KMS-11 (cell line): ENCODE measurements at regions not wholly inside any gene's neighbourhood (a gene's known extent, or its start where the extent isn't known, plus 50 kb on each side); places are given as distances from the start of the nearest gene placed in this dataset.

Experiments used
- H2AFZ ChIP-seq: fragments of 200-600 bp; sonication (generic); 2 replicates; pipeline ENCODE4 v1.6.1; 2016; ENCODE audit warnings: antibody characterized with exemption, mixed run types, low read depth
- H3K27ac ChIP-seq: fragments of 200-600 bp; sonication (generic); 2 replicates; pipeline ENCODE4 v1.6.1; 2016; ENCODE audit warnings: mild to moderate bottlenecking, mixed run types
- H3K27me3 ChIP-seq: fragments of 200-600 bp; sonication (generic); 2 replicates; pipeline ENCODE4 v1.6.1; 2017; ENCODE audit warnings: mild to moderate bottlenecking, low read depth, mixed run types, moderate library complexity; ENCODE audit not compliant: insufficient read depth
- H3K36me3 ChIP-seq: fragments of 200-600 bp; sonication (generic); 2 replicates; pipeline ENCODE4 v1.6.1; 2017; ENCODE audit warnings: mild to moderate bottlenecking, mixed run types; ENCODE audit not compliant: insufficient read depth
- H3K4me1 ChIP-seq: fragments of 200-600 bp; sonication (generic); 2 replicates; pipeline ENCODE4 v1.6.1; 2016; ENCODE audit warnings: mild to moderate bottlenecking, low read depth, mixed run types; ENCODE audit not compliant: poor library complexity, severe bottlenecking
- H3K4me2 ChIP-seq: fragments of 200-600 bp; sonication (generic); 2 replicates; pipeline ENCODE4 v1.7.0; 2016; ENCODE audit warnings: mild to moderate bottlenecking, mixed run types
- H3K4me3 ChIP-seq: fragments of 200-600 bp; sonication (generic); IDR thresholded peaks from 2 replicates; pipeline ENCODE4 v1.6.1; 2017; ENCODE audit warnings: low read depth, low read length, mixed read lengths; ENCODE audit not compliant: insufficient read depth
- H3K79me2 ChIP-seq: fragments of 200-600 bp; sonication (generic); 2 replicates; pipeline ENCODE4 v1.6.1; 2016; ENCODE audit warnings: low read depth, mixed run types; ENCODE audit not compliant: insufficient read depth
- H3K9ac ChIP-seq: fragments of 200-600 bp; sonication (generic); 2 replicates; pipeline ENCODE4 v1.6.1; 2016; ENCODE audit warnings: mild to moderate bottlenecking, mixed run types
- H4K20me1 ChIP-seq: fragments of 200-600 bp; sonication (generic); 2 replicates; pipeline ENCODE4 v1.6.1; 2016; ENCODE audit warnings: mild to moderate bottlenecking, mixed run types; ENCODE audit not compliant: insufficient read depth
- CTCF ChIP-seq: fragments of 200-600 bp; sonication (generic); conservative IDR thresholded peaks from 2 replicates; pipeline ENCODE4 v1.6.1; 2017; ENCODE audit warnings: low read depth, mild to moderate bottlenecking, antibody characterized with exemption, low read length, moderate library complexity, mixed read lengths

GRCh38 chr1:55358581-55358980 lies 143.4 kb upstream of the USP24 start:
- Histone ChIP-seq H3K4me3 (no peak overlapping the region), H4K20me1 (no peaks in the 10 kb centered on the region), H3K27me3 (no peaks in the 10 kb centered on the region), H3K27ac (no peak overlapping the region), H3K36me3 (no peaks in the 10 kb centered on the region), H3K4me1 (peaks cover 30% of the 10 kb centered on the region), H3K79me2 (no peaks in the 10 kb centered on the region), H3K4me2 (no peak overlapping the region), H2AFZ (no peak overlapping the region), H3K9ac (no peak overlapping the region)
- no peak for TF ChIP-seq CTCF

- H4K20me1 ChIP-seq = no peaks in the 10 kb centered on the region
- H3K27me3 ChIP-seq = no peaks in the 10 kb centered on the region
- H2AFZ ChIP-seq = no peak overlapping the region
- no peak overlapping the region for H3K4me2 ChIP-seq
- H3K4me1 ChIP-seq = no peaks in the 10 kb centered on the region
- H3K79me2 ChIP-seq = no peaks in the 10 kb centered on the region
- H3K27ac ChIP-seq = no peak overlapping the region
- TF ChIP-seq CTCF = no peak
- no peak overlapping the region for H3K4me3 ChIP-seq
- H3K36me3 ChIP-seq = no peaks in the 10 kb centered on the region
- H3K9ac ChIP-seq = no peak overlapping the region
Observed at GRCh38 chr1:55355549-55355948, 140.4 kb upstream of the USP24 start.

GRCh38 chr1:55353707-55354620 lies 138.8 kb upstream of the USP24 start:
- no peak for TF ChIP-seq CTCF
- H3K9ac ChIP-seq = no peak overlapping the region
- no peaks in the 10 kb centered on the region for H4K20me1 ChIP-seq
- H3K4me2 ChIP-seq = no peak overlapping the region
- H3K4me3 ChIP-seq = no peak overlapping the region
- H3K4me1 ChIP-seq = no peaks in the 10 kb centered on the region
- H3K79me2 ChIP-seq = no peaks in the 10 kb centered on the region
- no peak overlapping the region for H2AFZ ChIP-seq
- H3K27ac ChIP-seq = no peak overlapping the region
- H3K36me3 ChIP-seq = no peaks in the 10 kb centered on the region
- no peaks in the 10 kb centered on the region for H3K27me3 ChIP-seq

GRCh38 chr1:55352811-55353180 lies 137.6 kb upstream of the USP24 start:
- H3K27ac ChIP-seq = no peak overlapping the region
- no peaks in the 10 kb centered on the region for H4K20me1 ChIP-seq
- no peaks in the 10 kb centered on the region for H3K27me3 ChIP-seq
- H3K4me1 ChIP-seq = no peaks in the 10 kb centered on the region
- H3K79me2 ChIP-seq = no peaks in the 10 kb centered on the region
- no peak for TF ChIP-seq CTCF
- H3K4me2 ChIP-seq = no peak overlapping the region
- H2AFZ ChIP-seq = no peak overlapping the region
- H3K9ac ChIP-seq = no peak overlapping the region
- H3K4me3 ChIP-seq = no peak overlapping the region
- no peaks in the 10 kb centered on the region for H3K36me3 ChIP-seq
